A549 (cell line): ENCODE measurements at regions not wholly inside any gene's neighbourhood (a gene's known extent, or its start where the extent isn't known, plus 50 kb on each side); places are given as distances from the start of the nearest gene placed in this dataset.

Experiments
- ATAC-seq, 2 experiments: fragments of 200-7000 bp in 1 of 2; fragments of >200 bp in 1 of 2; cut with Nextera tagmentation in 1 of 2; cut with Tn5 transposase in 1 of 2; 3 replicates each; pipeline versions ENCODE4 v1.8.0 to v1.9.1; 2018 to 2020; ENCODE audit warnings: mild to moderate bottlenecking in 1 of 2, moderate library complexity in 1 of 2
- CTCF ChIA-PET: fragments of 300-600 bp; sonication (Branson Sonifier 250); formaldehyde crosslinking; extraction: SDS; loops from one replicate; lab custom pipeline; 2021; ENCODE audit warnings: antibody characterized with exemption, inconsistent platforms; lab: Yijun Ruan, JAX
- POLR2A ChIA-PET: fragments of 350-600 bp; formaldehyde crosslinking; extraction: SDS; loops from one replicate; lab custom pipeline; 2021; ENCODE audit warnings: antibody characterized with exemption, inconsistent platforms; lab: Yijun Ruan, JAX
- DNase-seq, 2 experiments: peaks; one replicate each; pipeline versions ENCODE4 v3.0.0 to v3.0.0-alpha.2; 2011 to 2016; ENCODE audit warnings: low read depth in 1 of 2, low spot score in 1 of 2
- FAIRE-seq: peaks from 2 replicates; lab custom pipeline; 2011; peaks lifted over from hg19 to GRCh38; lab: Jason Lieb, UNC
- H3K27ac ChIP-seq, 2 experiments: fragments of >200 bp; sonication (Bioruptor Twin); formaldehyde crosslinking; 3 replicates each; pipeline ENCODE4 v1.5.1; 2016 to 2017
- H3K4me1 ChIP-seq: fragments of >200 bp; sonication (Bioruptor Twin); formaldehyde crosslinking; 3 replicates; pipeline ENCODE4 v1.6.1; 2016
- H3K4me2 ChIP-seq: fragments of >200 bp; sonication (Bioruptor Twin); formaldehyde crosslinking; 3 replicates; pipeline ENCODE4 v1.6.1; 2016
- H3K4me3 ChIP-seq: fragments of >200 bp; sonication (Bioruptor Twin); formaldehyde crosslinking; 3 replicates; pipeline ENCODE4 v1.5.1; 2016
- H3K9me3 ChIP-seq: fragments of >200 bp; sonication (Bioruptor Twin); formaldehyde crosslinking; 3 replicates; pipeline ENCODE4 v1.6.1; 2016
- ATOH8 ChIP-seq: fragments of 250-450 bp; sonication (Bioruptor Pico); IDR thresholded peaks from 2 replicates; pipeline ENCODE4 v1.5.0; 2020; ENCODE audit warnings: low read depth, mild to moderate bottlenecking, moderate library complexity
- BHLHE40 ChIP-seq: IDR thresholded peaks from 2 replicates; pipeline ENCODE4 v1.6.1; 2012; ENCODE audit warnings: low read depth, low read length, inconsistent platforms
- ELK1 ChIP-seq: fragments of 150-350 bp; IDR thresholded peaks from 2 replicates; pipeline ENCODE4 v1.6.1; 2014; ENCODE audit warnings: low read depth, mild to moderate bottlenecking, low read length
- FOSB ChIP-seq: fragments of 250-450 bp; sonication (Bioruptor Pico); IDR thresholded peaks from 2 replicates; pipeline ENCODE4 v1.5.0; 2020; ENCODE audit warnings: mild to moderate bottlenecking, moderate library complexity
- FOXS1 ChIP-seq: fragments of 250-450 bp; sonication (Bioruptor Pico); IDR thresholded peaks from 2 replicates; pipeline ENCODE4 v1.5.0; 2020; ENCODE audit warnings: mild to moderate bottlenecking, moderate library complexity
- HMGXB4 ChIP-seq: fragments of 250-450 bp; sonication (Bioruptor Pico); IDR thresholded peaks from 2 replicates; pipeline ENCODE4 v1.5.0; 2021; ENCODE audit warnings: mild to moderate bottlenecking, moderate library complexity, borderline replicate concordance
- HOXB13 ChIP-seq: fragments of 250-450 bp; sonication (Bioruptor Pico); IDR thresholded peaks from 2 replicates; pipeline ENCODE4 v1.5.0; 2020; ENCODE audit warnings: low read depth, mild to moderate bottlenecking, moderate library complexity
- JUN ChIP-seq, 2 experiments: fragments of >200 bp; sonication (Bioruptor Twin); formaldehyde crosslinking; IDR thresholded peaks; 2 replicates in 1 of 2; 3 replicates in 1 of 2; pipeline ENCODE4 v1.6.1; 2016 to 2017
- KDM5A ChIP-seq: fragments of 200-600 bp; sonication (generic); IDR thresholded peaks from 2 replicates; pipeline ENCODE4 v1.6.1; 2016; ENCODE audit warnings: antibody characterized with exemption, mild to moderate bottlenecking
- MAFK ChIP-seq: fragments of 450-650 bp; IDR thresholded peaks from 2 replicates; pipeline ENCODE4 v1.6.1; 2014; ENCODE audit not compliant: partially characterized antibody
- MAZ ChIP-seq: fragments of 150-350 bp; IDR thresholded peaks from 2 replicates; pipeline ENCODE4 v1.6.1; 2014; ENCODE audit warnings: antibody characterized with exemption, low read depth, low read length, borderline replicate concordance
- MYC ChIP-seq: IDR thresholded peaks from 2 replicates; pipeline ENCODE4 v1.6.1; 2012; ENCODE audit warnings: mild to moderate bottlenecking, inconsistent platforms, low read length, improper control_type of control experiment, borderline replicate concordance
- NR3C1 ChIP-seq: fragments of >200 bp; sonication (Bioruptor Twin); formaldehyde crosslinking; IDR thresholded peaks from 3 replicates; pipeline ENCODE4 v1.6.1; 2017
- PBX3 ChIP-seq: IDR thresholded peaks from 2 replicates; pipeline ENCODE4 v1.6.1; 2012
- POLR2AphosphoS2 ChIP-seq: conservative IDR thresholded peaks from 2 replicates; pipeline ENCODE4 v1.6.1; 2012; ENCODE audit warnings: low read length, improper control_type of control experiment, inconsistent platforms
- RAD21 ChIP-seq, 2 experiments: fragments of >200 bp in 1 of 2; sonication (Bioruptor Twin) in 1 of 2; formaldehyde crosslinking in 1 of 2; IDR thresholded peaks in 1 of 2; conservative IDR thresholded peaks in 1 of 2; 2 replicates in 1 of 2; 3 replicates in 1 of 2; pipeline ENCODE4 v1.6.1; 2012 to 2018; ENCODE audit warnings: inconsistent platforms in 1 of 2
- RARB ChIP-seq: fragments of 250-450 bp; sonication (Bioruptor Pico); IDR thresholded peaks from 2 replicates; pipeline ENCODE4 v1.8.0; 2021; ENCODE audit warnings: mild to moderate bottlenecking, moderate library complexity
- RFX5 ChIP-seq: fragments of 450-650 bp; IDR thresholded peaks from 2 replicates; pipeline ENCODE4 v1.7.1; 2014; ENCODE audit warnings: antibody characterized with exemption, mild to moderate bottlenecking, moderate library complexity
- ZFP36 ChIP-seq: fragments of 450-650 bp; IDR thresholded peaks from 2 replicates; pipeline ENCODE4 v1.6.1; 2014; ENCODE audit warnings: borderline replicate concordance; ENCODE audit not compliant: partially characterized antibody
- ZNF302 ChIP-seq: fragments of 250-450 bp; sonication (Bioruptor Pico); IDR thresholded peaks from 2 replicates; pipeline ENCODE4 v1.9.0; 2021; ENCODE audit warnings: inconsistent platforms, mild to moderate bottlenecking, moderate library complexity
- ZSCAN20 ChIP-seq: fragments of 250-450 bp; sonication (Bioruptor Pico); IDR thresholded peaks from 2 replicates; pipeline ENCODE4 v1.8.0; 2022; ENCODE audit warnings: mild to moderate bottlenecking, moderate library complexity
- WGBS: methylation state at CpG from one replicate; pipeline ENCODE4 v1.1.6; 2017; ENCODE audit errors: missing lambda C conversion rate; 5-methylcytosine and 5-hydroxymethylcytosine counted together
- TF ChIP-seq, protein P1 (sequence below): fragments of 200-600 bp; sonication (generic); IDR thresholded peaks from 2 replicates; pipeline ENCODE4 v1.6.1; 2016; ENCODE audit warnings: antibody characterized with exemption, mild to moderate bottlenecking, moderate library complexity
- TF ChIP-seq, protein P2 (sequence below): IDR thresholded peaks from 2 replicates; pipeline ENCODE4 v1.6.1; 2012
- TF ChIP-seq, protein P3 (sequence below): fragments of >200 bp; sonication (Bioruptor Twin); formaldehyde crosslinking; IDR thresholded peaks from 2 replicates; pipeline ENCODE4 v1.6.1; 2016

DNA sequence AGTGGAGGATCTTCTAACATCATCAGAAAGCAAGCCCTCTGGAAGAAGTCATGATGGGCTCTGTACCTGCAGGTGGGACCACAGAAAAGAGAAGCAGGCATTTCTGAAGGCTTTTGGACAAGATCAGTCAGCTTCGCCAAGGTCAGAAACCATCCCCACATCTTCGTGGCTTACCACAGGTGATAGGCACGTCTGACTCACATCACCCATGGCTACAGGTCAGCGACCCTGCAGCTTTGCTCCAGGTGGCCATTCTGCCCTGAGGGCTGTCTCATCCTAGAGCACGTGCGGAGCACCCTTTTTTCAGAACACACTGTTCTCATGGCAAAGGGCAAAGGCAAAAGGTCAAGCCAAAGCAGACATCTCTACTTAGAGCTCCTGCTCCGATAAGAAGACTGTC, 518.9 kb upstream of the ADARB2 start:
- no peak for ATAC-seq

DNA sequence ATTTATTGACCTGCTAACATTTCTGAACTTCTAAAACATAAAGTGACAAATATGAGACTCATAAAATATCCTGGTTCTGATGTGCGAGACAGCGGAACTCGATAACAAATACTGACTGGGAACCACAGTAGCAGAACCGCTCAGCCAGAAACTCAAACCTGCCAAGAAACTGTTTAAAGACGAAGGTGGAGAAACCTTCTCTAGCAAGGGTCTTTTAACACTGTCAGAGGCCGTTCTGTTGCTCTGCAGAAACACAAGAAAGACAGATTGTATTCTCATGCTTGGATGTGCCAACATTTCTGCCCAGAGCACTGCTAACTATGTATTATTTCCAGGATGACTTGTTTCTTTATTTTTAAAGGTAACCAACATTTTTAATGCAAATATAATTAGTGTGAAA, 514.8 kb upstream of the ADARB2 start:
- TF ChIP-seq, protein P1, sequence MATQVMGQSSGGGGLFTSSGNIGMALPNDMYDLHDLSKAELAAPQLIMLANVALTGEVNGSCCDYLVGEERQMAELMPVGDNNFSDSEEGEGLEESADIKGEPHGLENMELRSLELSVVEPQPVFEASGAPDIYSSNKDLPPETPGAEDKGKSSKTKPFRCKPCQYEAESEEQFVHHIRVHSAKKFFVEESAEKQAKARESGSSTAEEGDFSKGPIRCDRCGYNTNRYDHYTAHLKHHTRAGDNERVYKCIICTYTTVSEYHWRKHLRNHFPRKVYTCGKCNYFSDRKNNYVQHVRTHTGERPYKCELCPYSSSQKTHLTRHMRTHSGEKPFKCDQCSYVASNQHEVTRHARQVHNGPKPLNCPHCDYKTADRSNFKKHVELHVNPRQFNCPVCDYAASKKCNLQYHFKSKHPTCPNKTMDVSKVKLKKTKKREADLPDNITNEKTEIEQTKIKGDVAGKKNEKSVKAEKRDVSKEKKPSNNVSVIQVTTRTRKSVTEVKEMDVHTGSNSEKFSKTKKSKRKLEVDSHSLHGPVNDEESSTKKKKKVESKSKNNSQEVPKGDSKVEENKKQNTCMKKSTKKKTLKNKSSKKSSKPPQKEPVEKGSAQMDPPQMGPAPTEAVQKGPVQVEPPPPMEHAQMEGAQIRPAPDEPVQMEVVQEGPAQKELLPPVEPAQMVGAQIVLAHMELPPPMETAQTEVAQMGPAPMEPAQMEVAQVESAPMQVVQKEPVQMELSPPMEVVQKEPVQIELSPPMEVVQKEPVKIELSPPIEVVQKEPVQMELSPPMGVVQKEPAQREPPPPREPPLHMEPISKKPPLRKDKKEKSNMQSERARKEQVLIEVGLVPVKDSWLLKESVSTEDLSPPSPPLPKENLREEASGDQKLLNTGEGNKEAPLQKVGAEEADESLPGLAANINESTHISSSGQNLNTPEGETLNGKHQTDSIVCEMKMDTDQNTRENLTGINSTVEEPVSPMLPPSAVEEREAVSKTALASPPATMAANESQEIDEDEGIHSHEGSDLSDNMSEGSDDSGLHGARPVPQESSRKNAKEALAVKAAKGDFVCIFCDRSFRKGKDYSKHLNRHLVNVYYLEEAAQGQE, result no peak
- TF ChIP-seq NR3C1, result no peak
- no peak for TF ChIP-seq PBX3
- no peak for TF ChIP-seq HOXB13 (CRISPR knock-in tag)
- TF ChIP-seq ATOH8 (CRISPR knock-in tag), result no peak
- TF ChIP-seq, protein P2, sequence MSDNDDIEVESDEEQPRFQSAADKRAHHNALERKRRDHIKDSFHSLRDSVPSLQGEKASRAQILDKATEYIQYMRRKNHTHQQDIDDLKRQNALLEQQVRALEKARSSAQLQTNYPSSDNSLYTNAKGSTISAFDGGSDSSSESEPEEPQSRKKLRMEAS, result no peak
- no peak for TF ChIP-seq ZNF302 (CRISPR knock-in tag)
- TF ChIP-seq MAFK, result no peak
- no peak for TF ChIP-seq BHLHE40
- TF ChIP-seq FOXS1 (CRISPR knock-in tag), result no peak
- TF ChIP-seq MAZ, result no peak
- TF ChIP-seq ELK1, result no peak
- TF ChIP-seq ZFP36, result no peak
- no peak for TF ChIP-seq JUN (IDR thresholded peaks at IDR 0.05)
- no peak for TF ChIP-seq HMGXB4 (CRISPR knock-in tag)
- no peak for TF ChIP-seq RARB (CRISPR knock-in tag)
- TF ChIP-seq ZSCAN20, result no peak
- TF ChIP-seq, protein P3, sequence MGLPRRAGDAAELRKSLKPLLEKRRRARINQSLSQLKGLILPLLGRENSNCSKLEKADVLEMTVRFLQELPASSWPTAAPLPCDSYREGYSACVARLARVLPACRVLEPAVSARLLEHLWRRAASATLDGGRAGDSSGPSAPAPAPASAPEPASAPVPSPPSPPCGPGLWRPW, result no peak
- TF ChIP-seq, all 56 proteins: peak for 0
- ChIA-PET CTCF (no interaction called here), POLR2A (no interaction called here)
- no peak for ATAC-seq
- Histone ChIP-seq H3K4me3 (no peak overlapping the region), H3K9me3 (no peaks in the 10 kb centered on the region), H3K27ac (no peak overlapping the region), H3K4me2 (no peak overlapping the region), H3K4me1 (no peaks in the 10 kb centered on the region)
- no peak for DNase-seq
- WGBS, result 29% methylated on average over 6 of the region's 6 CpGs
- no peak for FAIRE-seq

More for the DNA sequence above, 518.9 kb upstream of the ADARB2 start:
- ChIA-PET POLR2A (no interaction called here), CTCF (interaction anchor here (0.6 kb wide), 1 partner anchor 201 kb away, joined by 4 read pairs; no protein-coding TSS in a partner anchor)
- DNase-seq (no peak), FAIRE-seq (no peak)
- H3K4me1 ChIP-seq, result no peaks in the 10 kb centered on the region
- no peak overlapping the region for H3K4me2 ChIP-seq
- no peaks in the 10 kb centered on the region for H3K9me3 ChIP-seq
- 17% methylated on average over 7 of the region's 7 CpGs for WGBS
- no peak overlapping the region for H3K4me3 ChIP-seq
- no peak for TF ChIP-seq RFX5
- TF ChIP-seq FOSB (CRISPR knock-in tag), result no peak
- no peak for TF ChIP-seq MAZ
- TF ChIP-seq ZSCAN20, result no peak
- TF ChIP-seq KDM5A, result no peak
- TF ChIP-seq ELK1, result no peak
- TF ChIP-seq MYC, result no peak
- no peak for TF ChIP-seq RAD21 (conservative IDR thresholded peaks at IDR 0.05 in 1 of 2, IDR thresholded peaks at IDR 0.05 in 1 of 2)
- no peak for TF ChIP-seq POLR2AphosphoS2
- no peak for TF ChIP-seq RARB (CRISPR knock-in tag)
- TF ChIP-seq, all 56 proteins: peak for 0
- no peak overlapping the region for H3K27ac ChIP-seq
